Cardiac muscle cell (in vitro differentiated cells and primary cell): ENCODE measurements at regions not wholly inside any gene's neighbourhood (a gene's known extent, or its start where the extent isn't known, plus 50 kb on each side); places are given as distances from the start of the nearest gene placed in this dataset.
A peak's percentile ranks its signal among the peaks of the same experiment; 100 is the strongest.

Source experiments
- DNase-seq, 2 donors: peaks; one replicate each; pipeline versions ENCODE4 v3.0.0 to v3.0.0-alpha.2; 2010 to 2017; ENCODE audit warnings: low read depth in 1 of 2, low spot score in 1 of 2
- H3K27ac ChIP-seq: fragments of 200-600 bp; sonication (generic); 2 replicates; pipeline ENCODE4 v1.5.1; 2016
- H3K27me3 ChIP-seq: fragments of 200-600 bp; sonication (generic); 2 replicates; pipeline ENCODE4 v1.6.0; 2016; ENCODE audit warnings: control low read depth
- H3K36me3 ChIP-seq: fragments of 200-600 bp; sonication (generic); 2 replicates; pipeline ENCODE4 v1.5.1; 2016; ENCODE audit warnings: control low read depth
- H3K4me1 ChIP-seq: fragments of 200-600 bp; sonication (generic); 2 replicates; pipeline ENCODE4 v1.8.1; 2017; ENCODE audit warnings: low read depth, mild to moderate bottlenecking, mixed run types
- H3K4me3 ChIP-seq: fragments of 200-600 bp; sonication (generic); 2 replicates; pipeline ENCODE4 v1.5.1; 2016; ENCODE audit warnings: mild to moderate bottlenecking
- H3K9me3 ChIP-seq: fragments of 200-600 bp; sonication (generic); 2 replicates; pipeline ENCODE4 v1.5.1; 2017; ENCODE audit warnings: low read depth, mild to moderate bottlenecking, control low read depth
- TF ChIP-seq, protein P1 (sequence below): IDR thresholded peaks from 2 replicates; pipeline ENCODE4 v1.5.1; 2012; ENCODE audit warnings: low read depth, mild to moderate bottlenecking, low read length

DNA sequence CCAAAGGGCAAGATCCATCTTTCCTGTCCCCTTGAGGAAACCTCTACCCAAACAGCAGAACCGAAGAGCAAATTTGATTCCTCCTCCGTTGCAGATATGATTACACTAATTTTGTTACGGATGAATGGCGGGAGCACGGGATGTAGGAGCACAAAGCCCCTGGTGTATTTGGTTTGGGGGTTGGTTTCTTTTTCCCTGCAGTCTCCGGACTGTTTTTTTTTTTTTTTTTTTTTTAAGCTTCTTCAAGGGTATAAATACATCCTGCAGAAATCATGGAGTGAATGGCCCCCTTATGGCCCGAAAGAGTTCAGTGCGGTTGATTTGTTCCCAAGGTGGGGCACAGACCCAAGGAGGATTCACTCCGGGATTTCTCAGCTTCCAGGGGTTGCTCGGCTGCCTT lies 135.3 kb upstream of the SH3BP4 start:
- Histone ChIP-seq H3K4me1 (no peaks in the 10 kb centered on the region), H3K27me3 (no peaks in the 10 kb centered on the region), H3K27ac (no peak overlapping the region), H3K4me3 (no peak overlapping the region), H3K36me3 (no peaks in the 10 kb centered on the region), H3K9me3 (no peaks in the 10 kb centered on the region)
- DNase-seq: no peak
- TF ChIP-seq, protein P1, sequence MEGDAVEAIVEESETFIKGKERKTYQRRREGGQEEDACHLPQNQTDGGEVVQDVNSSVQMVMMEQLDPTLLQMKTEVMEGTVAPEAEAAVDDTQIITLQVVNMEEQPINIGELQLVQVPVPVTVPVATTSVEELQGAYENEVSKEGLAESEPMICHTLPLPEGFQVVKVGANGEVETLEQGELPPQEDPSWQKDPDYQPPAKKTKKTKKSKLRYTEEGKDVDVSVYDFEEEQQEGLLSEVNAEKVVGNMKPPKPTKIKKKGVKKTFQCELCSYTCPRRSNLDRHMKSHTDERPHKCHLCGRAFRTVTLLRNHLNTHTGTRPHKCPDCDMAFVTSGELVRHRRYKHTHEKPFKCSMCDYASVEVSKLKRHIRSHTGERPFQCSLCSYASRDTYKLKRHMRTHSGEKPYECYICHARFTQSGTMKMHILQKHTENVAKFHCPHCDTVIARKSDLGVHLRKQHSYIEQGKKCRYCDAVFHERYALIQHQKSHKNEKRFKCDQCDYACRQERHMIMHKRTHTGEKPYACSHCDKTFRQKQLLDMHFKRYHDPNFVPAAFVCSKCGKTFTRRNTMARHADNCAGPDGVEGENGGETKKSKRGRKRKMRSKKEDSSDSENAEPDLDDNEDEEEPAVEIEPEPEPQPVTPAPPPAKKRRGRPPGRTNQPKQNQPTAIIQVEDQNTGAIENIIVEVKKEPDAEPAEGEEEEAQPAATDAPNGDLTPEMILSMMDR: no peak

DNA sequence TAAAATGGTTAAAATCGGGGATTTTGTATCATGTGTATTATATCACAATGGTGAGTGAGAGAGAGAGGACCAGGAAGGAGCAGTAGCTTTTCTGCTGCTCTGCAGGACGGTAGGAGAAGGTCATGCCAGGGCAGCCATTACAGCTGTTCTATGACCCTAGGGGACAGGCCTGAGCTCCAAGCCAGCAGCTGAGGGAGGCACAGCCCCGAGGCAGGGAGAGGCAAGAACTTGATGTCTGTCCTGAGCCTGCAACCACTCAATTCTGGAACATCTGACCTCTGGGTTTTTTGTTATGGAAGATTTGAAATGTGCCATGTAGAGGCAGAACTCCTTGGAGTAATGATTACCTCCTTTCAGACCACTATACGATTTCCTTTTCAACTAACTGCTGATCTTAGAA lies 135.8 kb upstream of the SH3BP4 start:
- DNase-seq: no peak
- TF ChIP-seq, protein P1: no peak
- no peaks in the 10 kb centered on the region for H3K36me3 ChIP-seq
- no peak overlapping the region for H3K27ac ChIP-seq
- H3K4me1 ChIP-seq: no peaks in the 10 kb centered on the region
- H3K27me3 ChIP-seq: no peaks in the 10 kb centered on the region
- no peak overlapping the region for H3K4me3 ChIP-seq
- no peaks in the 10 kb centered on the region for H3K9me3 ChIP-seq

- H3K27ac ChIP-seq: no peak overlapping the region
- no peak overlapping the region for H3K4me3 ChIP-seq
- no peaks in the 10 kb centered on the region for H3K4me1 ChIP-seq
- no peak for DNase-seq
- no peaks in the 10 kb centered on the region for H3K9me3 ChIP-seq
- H3K36me3 ChIP-seq: no peaks in the 10 kb centered on the region
- no peaks in the 10 kb centered on the region for H3K27me3 ChIP-seq
- TF ChIP-seq, protein P1: no peak
Observed at GRCh38 chr2:234814374-234814773, 137.4 kb upstream of the SH3BP4 start.

DNA sequence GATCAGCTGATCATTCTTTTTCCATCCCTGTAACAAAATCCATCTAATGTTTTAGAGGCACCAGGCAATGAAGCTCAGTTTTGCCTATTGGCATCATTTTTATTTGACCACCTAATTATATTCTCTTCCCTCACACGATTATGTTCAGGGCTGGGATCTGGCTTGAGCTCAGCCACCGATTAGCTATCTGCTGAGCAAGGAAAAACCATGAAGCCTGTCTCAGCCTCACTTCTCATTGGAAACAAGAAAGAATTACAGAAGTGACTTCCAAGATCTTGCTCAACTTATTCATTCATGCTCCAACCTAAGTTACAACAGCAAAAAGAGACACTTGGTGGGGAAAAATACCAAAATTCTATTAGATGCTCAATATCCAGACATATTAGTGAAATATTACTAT lies 139.0 kb upstream of the SH3BP4 start:
- no peaks in the 10 kb centered on the region for H3K27me3 ChIP-seq
- H3K36me3 ChIP-seq: no peaks in the 10 kb centered on the region
- TF ChIP-seq, protein P1: no peak

GRCh38 chr2:234808907-234809306 lies 142.9 kb upstream of the SH3BP4 start:
- Histone ChIP-seq H3K4me1 (no peaks in the 10 kb centered on the region), H3K36me3 (no peaks in the 10 kb centered on the region), H3K9me3 (no peaks in the 10 kb centered on the region), H3K4me3 (no peak overlapping the region), H3K27me3 (no peaks in the 10 kb centered on the region), H3K27ac (no peak overlapping the region)
- TF ChIP-seq, protein P1: no peak
- DNase-seq: no peak

More for the DNA sequence above, 139.0 kb upstream of the SH3BP4 start:
- no peak overlapping the region for H3K4me3 ChIP-seq
- H3K4me1 ChIP-seq: no peaks in the 10 kb centered on the region
- DNase-seq: peak in 1 of 2 donors; percentile 15
- H3K9me3 ChIP-seq: no peaks in the 10 kb centered on the region
- no peak overlapping the region for H3K27ac ChIP-seq

- Histone ChIP-seq H3K27ac (no peak overlapping the region), H3K4me1 (no peaks in the 10 kb centered on the region), H3K36me3 (no peaks in the 10 kb centered on the region), H3K4me3 (no peak overlapping the region), H3K9me3 (no peaks in the 10 kb centered on the region), H3K27me3 (no peaks in the 10 kb centered on the region)
- TF ChIP-seq, protein P1: no peak
- DNase-seq: no peak
Observed at GRCh38 chr2:234806818-234807217, 145.0 kb upstream of the SH3BP4 start.
